Right lobe of liver (tissue), 6 donors: ENCODE measurements at regions not wholly inside any gene's neighbourhood (a gene's known extent, or its start where the extent isn't known, plus 50 kb on each side); places are given as distances from the start of the nearest gene placed in this dataset.

Source experiments
- ATAC-seq, 4 donors: fragments of 200-7000 bp; cut with Tn5 transposase; one replicate each; pipeline ENCODE4 v1.9.1; 2020; ENCODE audit warnings: mild to moderate bottlenecking in 4 of 4, moderate library complexity in 4 of 4
- DNase-seq, 3 donors: peaks; one replicate each; pipeline ENCODE4 v3.0.0-alpha.2; 2020
- H3K27ac ChIP-seq, 3 donors: fragments of 200-600 bp; one replicate each; pipeline ENCODE4 v1.8.0; 2022
- H3K27me3 ChIP-seq, 2 donors: fragments of 200-600 bp; one replicate each; pipeline ENCODE4 v1.8.0; 2022
- H3K36me3 ChIP-seq, 4 donors: fragments of 200-600 bp; sonication (generic) in 1 of 4; one replicate each; pipeline versions ENCODE4 v1.5.1 to v1.8.0; 2017 to 2022; ENCODE audit warnings: control low read depth in 1 of 4
- H3K4me1 ChIP-seq, 4 donors: fragments of 200-600 bp; sonication (generic) in 1 of 4; one replicate each; pipeline versions ENCODE4 v1.5.1 to v1.8.0; 2017 to 2022; ENCODE audit warnings: control low read depth in 1 of 4
- H3K4me3 ChIP-seq, 3 donors: fragments of 200-600 bp; one replicate each; pipeline ENCODE4 v1.8.0; 2022
- H3K9me3 ChIP-seq, 4 donors: fragments of 200-600 bp; sonication (generic) in 1 of 4; one replicate each; pipeline versions ENCODE4 v1.5.1 to v1.8.0; 2017 to 2022; ENCODE audit warnings: control low read depth in 1 of 4
- CTCF ChIP-seq, 4 donors: fragments of 200-600 bp in 3 of 4; fragments of 450-650 bp in 1 of 4; IDR thresholded peaks; one replicate each; pipeline versions ENCODE4 v1.5.1 to v1.8.0; 2016 to 2022; ENCODE audit warnings: antibody characterized with exemption in 4 of 4, mild to moderate bottlenecking in 2 of 4
- POLR2A ChIP-seq: fragments of 450-650 bp; IDR thresholded peaks from one replicate; pipeline ENCODE4 v1.6.1; 2017; ENCODE audit warnings: antibody characterized with exemption, mild to moderate bottlenecking
- WGBS: methylation state at CpG from one replicate; pipeline ENCODE4 v1.1.6; 2018; ENCODE audit warnings: low coverage, low lambda C conversion rate; ENCODE audit not compliant: insufficient coverage; ENCODE audit errors: missing lambda C conversion rate; 5-methylcytosine and 5-hydroxymethylcytosine counted together
- intact Hi-C, 2 donors: fragments of 100-400 bp; cut with DNase I; formaldehyde crosslinking; loops; one replicate each; pipeline versions ENCODE4 v1.11.2 to v1.14.1; 2022
- donor health status: DM: no; HTN: yes; CAD: no.
- donor health status: DM: no; HTN: no; CAD: no.
- donor health status: DM: no; HTN: no; CAD: no.
- donor health status: DM: no; HTN: yes; CAD: no.
- donor health status: DM: no; HTN: yes; CAD: no.

GRCh38 chr5:87886164-87886563 is 382.5 kb downstream of the TMEM161B start:
- H3K4me1 ChIP-seq: no peaks in the 10 kb centered on the region
- no peak for TF ChIP-seq CTCF (IDR thresholded peaks at IDR 0.05)
- no peak for TF ChIP-seq POLR2A
- no peak overlapping the region for H3K4me3 ChIP-seq
- no peak for DNase-seq
- WGBS: 17% methylated on average over 1 of the region's 1 CpG
- H3K9me3 ChIP-seq: no peaks in the 10 kb centered on the region
- H3K27ac ChIP-seq: no peak overlapping the region
- no peak for ATAC-seq
- intact Hi-C loops: no loop called here
- no peaks in the 10 kb centered on the region for H3K36me3 ChIP-seq
- no peaks in the 10 kb centered on the region for H3K27me3 ChIP-seq

DNA sequence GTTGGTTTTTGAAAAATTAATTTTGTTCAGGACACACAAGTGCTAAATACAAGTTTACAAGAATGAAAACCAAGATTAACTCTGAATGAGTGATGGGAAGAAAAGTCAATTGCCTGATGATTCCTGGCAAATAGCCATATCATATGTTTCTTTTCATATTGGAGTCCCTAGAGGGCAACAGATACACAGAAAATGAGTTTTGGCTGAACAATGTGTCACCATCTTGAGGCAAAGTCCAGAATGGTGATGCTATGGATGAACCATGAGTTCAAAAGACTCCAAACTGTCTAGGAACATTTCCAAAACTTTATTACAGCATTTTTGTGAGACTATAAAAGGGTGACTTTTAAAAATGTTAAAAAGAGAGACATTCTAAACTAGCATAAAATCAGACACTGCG is 382.9 kb downstream of the TMEM161B start:
- ATAC-seq: no peak
- WGBS: 64% methylated on average over 1 of the region's 1 CpG
- Histone ChIP-seq H3K4me3 (no peak overlapping the region), H3K36me3 (no peaks in the 10 kb centered on the region), H3K9me3 (no peaks in the 10 kb centered on the region), H3K27ac (no peak overlapping the region), H3K4me1 (no peaks in the 10 kb centered on the region), H3K27me3 (no peaks in the 10 kb centered on the region)
- TF ChIP-seq POLR2A (no peak), CTCF (IDR thresholded peaks at IDR 0.05) (no peak)
- intact Hi-C loops: no loop called here
- no peak for DNase-seq

- Histone ChIP-seq H3K9me3 (no peaks in the 10 kb centered on the region), H3K27ac (no peak overlapping the region), H3K4me1 (no peaks in the 10 kb centered on the region), H3K27me3 (no peaks in the 10 kb centered on the region), H3K36me3 (no peaks in the 10 kb centered on the region), H3K4me3 (no peak overlapping the region)
- WGBS: 48% methylated on average over 2 of the region's 2 CpGs
- intact Hi-C loops: no loop called here
- ATAC-seq (no peak), DNase-seq (no peak)
- TF ChIP-seq POLR2A (no peak), CTCF (IDR thresholded peaks at IDR 0.05) (no peak)
Measured at GRCh38 chr5:87877495-87877894, 391.1 kb downstream of the TMEM161B start.

DNA sequence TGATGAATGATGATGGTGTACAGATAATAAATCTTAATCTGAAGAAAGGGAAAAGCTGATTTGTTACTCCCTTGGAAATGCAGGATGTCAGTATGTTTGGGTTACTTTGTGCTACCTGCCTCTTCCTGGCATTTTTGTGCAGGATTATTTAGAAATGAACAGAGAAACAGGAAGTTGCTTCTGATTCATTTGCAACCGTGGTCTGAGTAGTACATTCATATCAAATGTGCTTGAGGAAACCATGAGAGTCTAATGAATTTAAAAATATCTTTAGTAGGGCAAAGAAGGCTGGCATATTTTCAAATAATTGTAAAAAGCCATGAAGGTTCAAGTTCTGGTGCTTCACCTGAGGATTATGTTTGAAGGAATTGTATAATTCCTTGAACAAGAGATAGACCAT is 391.6 kb downstream of the TMEM161B start:
- Histone ChIP-seq H3K27me3 (no peaks in the 10 kb centered on the region), H3K36me3 (no peaks in the 10 kb centered on the region), H3K4me3 (no peak overlapping the region), H3K9me3 (no peaks in the 10 kb centered on the region), H3K4me1 (no peaks in the 10 kb centered on the region), H3K27ac (no peak overlapping the region)
- DNase-seq (no peak), ATAC-seq (no peak)
- intact Hi-C loops: no loop called here
- TF ChIP-seq CTCF (IDR thresholded peaks at IDR 0.05) (no peak), POLR2A (no peak)
- 33% methylated on average over 1 of the region's 1 CpG for WGBS

DNA sequence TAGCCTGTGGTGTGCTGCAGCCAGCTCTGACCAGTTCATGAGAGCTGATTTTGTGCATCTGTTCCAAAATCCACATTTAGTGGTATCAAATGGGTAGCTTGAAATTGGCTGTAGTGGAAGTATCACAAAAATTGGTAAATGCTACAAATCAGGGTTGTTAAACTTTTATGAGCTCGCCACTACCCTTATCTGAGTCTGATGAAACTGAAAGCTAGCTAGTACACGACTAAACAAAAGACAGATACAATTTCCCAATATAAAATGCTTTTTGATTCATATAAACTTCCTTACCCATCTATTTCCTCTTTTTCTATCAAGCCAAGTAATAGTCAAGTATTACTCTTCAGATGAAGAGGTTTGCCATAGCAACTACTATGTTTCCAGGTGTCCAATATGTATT is 392.0 kb downstream of the TMEM161B start:
- WGBS: 49% methylated on average over 2 of the region's 2 CpGs

More for the DNA sequence above, 392.0 kb downstream of the TMEM161B start:
- ATAC-seq (no peak), DNase-seq (no peak)
- intact Hi-C loops: no loop called here
- no peaks in the 10 kb centered on the region for H3K36me3 ChIP-seq
- H3K9me3 ChIP-seq: no peaks in the 10 kb centered on the region
- H3K27ac ChIP-seq: no peak overlapping the region
- TF ChIP-seq POLR2A: no peak
- no peak for TF ChIP-seq CTCF (IDR thresholded peaks at IDR 0.05)
- no peak overlapping the region for H3K4me3 ChIP-seq
- H3K4me1 ChIP-seq: no peaks in the 10 kb centered on the region
- no peaks in the 10 kb centered on the region for H3K27me3 ChIP-seq
